HepG2 (cell line): ENCODE measurements at regions not wholly inside any gene's neighbourhood (a gene's known extent, or its start where the extent isn't known, plus 50 kb on each side); places are given as distances from the start of the nearest gene placed in this dataset.

ENCODE experiments used
- ATAC-seq: fragments of 200-7000 bp; cut with Tn5 transposase; 3 replicates; pipeline ENCODE4 v1.9.1; 2020; ENCODE audit warnings: mild to moderate bottlenecking, moderate library complexity
- BruUV-seq: library from RNA; stranded (reverse); fragments of 400-500 nt; replicated peaks from 2 replicates; lab custom pipeline; 2021; lab: Mats Ljungman, UMichigan
- CTCF ChIA-PET: fragments of 300-600 bp; formaldehyde crosslinking; extraction: SDS; loops from one replicate; lab custom pipeline; 2021; ENCODE audit warnings: low total read pairs, inconsistent platforms, low intra/inter-chr PET ratio; lab: Yijun Ruan, JAX
- POLR2A ChIA-PET: fragments of 350-600 bp; sonication (Branson Sonifier 250); formaldehyde crosslinking; loops from one replicate; lab custom pipeline; 2020; ENCODE audit warnings: antibody characterized with exemption, inconsistent platforms; lab: Yijun Ruan, JAX
- DNase-seq: peaks from one replicate; pipeline ENCODE4 v3.0.0-alpha.2; 2015; ENCODE audit warnings: low spot score
- FAIRE-seq: peaks from 3 replicates; lab custom pipeline; 2011; peaks lifted over from hg19 to GRCh38; lab: Jason Lieb, UNC
- H2AFZ ChIP-seq: one replicate; pipeline ENCODE4 v1.6.1; 2011; ENCODE audit warnings: low read length, inconsistent platforms
- H3K27ac ChIP-seq: fragments of 300-600 bp; 3 replicates; pipeline ENCODE4 v1.8.0; 2011; ENCODE audit warnings: mixed run types, mild to moderate bottlenecking, mixed read lengths, low read length, inconsistent platforms; ENCODE audit not compliant: insufficient read depth; ENCODE audit errors: extremely low read length
- H3K27me3 ChIP-seq, 2 experiments: fragments of 200-600 bp in 1 of 2; 2 replicates in 1 of 2; 3 replicates in 1 of 2; pipeline versions ENCODE4 v1.6.0 to v1.8.0; 2011; ENCODE audit warnings: low read length in 2 of 2, mild to moderate bottlenecking in 2 of 2, moderate library complexity in 2 of 2, inconsistent platforms in 1 of 2; ENCODE audit not compliant: insufficient read depth in 2 of 2, control insufficient read depth in 1 of 2
- H3K36me3 ChIP-seq, 2 experiments: fragments of 200-600 bp in 1 of 2; replicated peaks in 1 of 2; 2 replicates in 1 of 2; 3 replicates in 1 of 2; pipeline versions ENCODE4 v1.5.1 to v1.8.0; 2011; ENCODE audit warnings: low read length in 2 of 2, inconsistent platforms in 1 of 2; ENCODE audit not compliant: insufficient read depth in 2 of 2, control insufficient read depth in 1 of 2
- H3K4me1 ChIP-seq: 2 replicates; pipeline ENCODE4 v1.5.1; 2012; ENCODE audit warnings: low read length, inconsistent platforms; ENCODE audit not compliant: insufficient read depth
- H3K4me2 ChIP-seq: 2 replicates; pipeline ENCODE4 v1.6.0; 2011; ENCODE audit warnings: low read depth, low read length, inconsistent platforms
- H3K4me3 ChIP-seq, 3 experiments: fragments of 200-600 bp in 1 of 3; sonication (generic), shearing (Covaris generic) in 1 of 3; replicated peaks in 1 of 3; 2 replicates each; pipeline ENCODE4 v1.5.1; 2011 to 2016; ENCODE audit warnings: low read length in 3 of 3, inconsistent platforms in 2 of 3, low read depth in 2 of 3, mild to moderate bottlenecking in 2 of 3, control low read depth in 1 of 3, mixed read lengths in 1 of 3; ENCODE audit not compliant: insufficient read depth in 1 of 3
- H3K79me2 ChIP-seq: one replicate; pipeline ENCODE4 v1.6.1; 2011; ENCODE audit warnings: low read length, inconsistent platforms; ENCODE audit not compliant: insufficient read depth
- H3K9ac ChIP-seq: 2 replicates; pipeline ENCODE4 v1.6.0; 2011; ENCODE audit warnings: mild to moderate bottlenecking, low read depth, low read length, inconsistent platforms; ENCODE audit not compliant: insufficient read depth
- H3K9me3 ChIP-seq: 2 replicates; pipeline ENCODE4 v1.5.1; 2012; ENCODE audit warnings: mild to moderate bottlenecking, low read length
- H4K20me1 ChIP-seq: 2 replicates; pipeline ENCODE4 v1.6.0; 2011; ENCODE audit warnings: inconsistent platforms, mild to moderate bottlenecking, low read length, moderate library complexity; ENCODE audit not compliant: insufficient read depth
- ATF7-NPFF ChIP-seq: sonication (generic); formaldehyde crosslinking; IDR thresholded peaks from 2 replicates; pipeline ENCODE4 v1.8.1; 2023; ENCODE audit warnings: mild to moderate bottlenecking, low read depth, missing genetic modification reagents, moderate library complexity
- GMEB1 ChIP-seq: sonication (generic); formaldehyde crosslinking; IDR thresholded peaks from 2 replicates; pipeline ENCODE4 v1.5.1; 2020; ENCODE audit warnings: missing genetic modification reagents, mild to moderate bottlenecking, borderline replicate concordance
- MAFK ChIP-seq, 2 experiments: IDR thresholded peaks in 1 of 2; conservative IDR thresholded peaks in 1 of 2; 2 replicates each; pipeline ENCODE4 v1.6.1; 2011; ENCODE audit warnings: improper control_type of control experiment in 2 of 2, low read length in 2 of 2
- MEF2D ChIP-seq: sonication (generic); formaldehyde crosslinking; IDR thresholded peaks from 2 replicates; pipeline ENCODE4 v1.5.1; 2020; ENCODE audit warnings: mild to moderate bottlenecking, missing genetic modification reagents
- MTF1 ChIP-seq: sonication (generic); formaldehyde crosslinking; IDR thresholded peaks from 2 replicates; pipeline ENCODE4 v1.5.0; 2020; ENCODE audit warnings: missing genetic modification reagents
- NBN ChIP-seq: fragments of 450-650 bp; conservative IDR thresholded peaks from 2 replicates; pipeline ENCODE4 v1.6.1; 2017
- PAF1 ChIP-seq: IDR thresholded peaks from 2 replicates; pipeline ENCODE4 v1.6.1; 2016; ENCODE audit warnings: missing genetic modification reagents, missing compliant biosample characterization
- SETDB1 ChIP-seq: sonication (generic); formaldehyde crosslinking; IDR thresholded peaks from 2 replicates; pipeline ENCODE4 v1.5.1; 2020; ENCODE audit warnings: missing genetic modification reagents, mild to moderate bottlenecking, borderline replicate concordance
- SKI ChIP-seq: fragments of 450-650 bp; IDR thresholded peaks from one replicate; pipeline ENCODE4 v1.6.1; 2018; ENCODE audit warnings: mild to moderate bottlenecking; ENCODE audit not compliant: partially characterized antibody
- TAF1 ChIP-seq: sonication (generic); formaldehyde crosslinking; IDR thresholded peaks from 2 replicates; pipeline ENCODE4 v1.4.0; 2020; ENCODE audit warnings: missing genetic modification reagents
- THAP9 ChIP-seq: sonication (generic); formaldehyde crosslinking; IDR thresholded peaks from 2 replicates; pipeline ENCODE4; 2020; ENCODE audit warnings: missing genetic modification reagents, mild to moderate bottlenecking, borderline replicate concordance
- ZNF367 ChIP-seq: sonication (generic); formaldehyde crosslinking; IDR thresholded peaks from 2 replicates; pipeline ENCODE4 v1.4.0; 2020; ENCODE audit warnings: missing genetic modification reagents, borderline replicate concordance
- ZNF615 ChIP-seq: sonication (generic); formaldehyde crosslinking; IDR thresholded peaks from 2 replicates; pipeline ENCODE4 v1.5.0; 2020; ENCODE audit warnings: mild to moderate bottlenecking, missing genetic modification reagents, borderline replicate concordance
- ZNF660 ChIP-seq: sonication (generic); formaldehyde crosslinking; IDR thresholded peaks from 2 replicates; pipeline ENCODE4 v1.5.1; 2020; ENCODE audit warnings: mild to moderate bottlenecking, low read depth, missing genetic modification reagents, borderline replicate concordance
- WGBS: methylation state at CpG from one replicate; pipeline ENCODE4 v1.1.6; 2017; ENCODE audit warnings: low lambda C conversion rate; 5-methylcytosine and 5-hydroxymethylcytosine counted together
- in situ Hi-C: cut with HindIII; loops from 2 replicates; pipeline ENCODE4 v1.10.0; 2017; ENCODE audit warnings: low pct_unique_long_range_greater_than_20kb; ENCODE audit not compliant: extremely low pct_ligation_motif_present
- intact Hi-C: fragments of 100-400 bp; cut with micrococcal nuclease; formaldehyde crosslinking; loops from one replicate; pipeline ENCODE4 v1.10.0; 2022; ENCODE audit not compliant: unreplicated experiment
- TF ChIP-seq, protein P1 (sequence below): sonication (generic); formaldehyde crosslinking; IDR thresholded peaks from 2 replicates; pipeline ENCODE4 v1.5.0; 2020; ENCODE audit warnings: missing genetic modification reagents

- ChIA-PET CTCF (no interaction called here), POLR2A (no interaction called here)
- Histone ChIP-seq H3K9me3 (no peaks in the 10 kb centered on the region), H3K4me2 (no peak overlapping the region), H2AFZ (no peak overlapping the region), H3K27ac (no peak overlapping the region), H3K79me2 (no peaks in the 10 kb centered on the region), H3K9ac (no peak overlapping the region), H3K36me3 (no peaks in the 10 kb centered on the region), H3K4me3 (no peak overlapping the region), H4K20me1 (no peaks in the 10 kb centered on the region), H3K4me1 (no peaks in the 10 kb centered on the region), H3K27me3 (no peaks in the 10 kb centered on the region)
- BruUV-seq: no TSS peak
- no peak for ATAC-seq
- WGBS: 0% methylated on average over 1 of the region's 1 CpG
- intact Hi-C loops: no loop called here
- FAIRE-seq: no peak
- in situ Hi-C loops: no loop called here
- no peak for DNase-seq
- TF ChIP-seq MAFK (conservative IDR thresholded peaks at IDR 0.05 in 1 of 2, IDR thresholded peaks at IDR 0.05 in 1 of 2; ENCODE audit: low read length in 2 of 2): no peak
- no peak for TF ChIP-seq MTF1 (CRISPR knock-in tag)
Observed at GRCh38 chr9:71326360-71326759, 204.9 kb upstream of the TRPM3 start.

DNA sequence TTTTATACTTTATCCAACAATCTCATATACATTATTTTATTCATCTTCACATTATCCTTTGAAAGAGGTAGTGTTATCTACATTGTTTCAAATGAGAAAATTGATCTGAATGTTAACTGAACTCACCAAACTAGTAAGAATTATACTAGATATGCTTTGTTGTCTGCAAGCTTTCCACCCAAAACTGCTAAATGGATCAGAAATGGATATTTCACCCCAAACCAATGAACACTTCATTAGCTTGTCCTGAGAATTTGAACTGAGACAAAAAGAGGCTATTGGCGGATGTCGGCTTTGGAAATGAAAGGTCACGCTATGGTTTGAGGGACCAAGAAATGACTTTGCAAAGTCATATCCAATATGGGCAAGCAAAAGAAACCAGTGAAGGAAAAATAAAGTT lies 201.9 kb upstream of the TRPM3 start:
- BruUV-seq: no TSS peak
- no peak for TF ChIP-seq ATF7-NPFF (CRISPR knock-in tag)
- no peak for TF ChIP-seq ZNF615 (CRISPR knock-in tag)
- no peak for TF ChIP-seq GMEB1 (CRISPR knock-in tag)
- TF ChIP-seq SETDB1 (CRISPR knock-in tag): no peak
- TF ChIP-seq, protein P1, sequence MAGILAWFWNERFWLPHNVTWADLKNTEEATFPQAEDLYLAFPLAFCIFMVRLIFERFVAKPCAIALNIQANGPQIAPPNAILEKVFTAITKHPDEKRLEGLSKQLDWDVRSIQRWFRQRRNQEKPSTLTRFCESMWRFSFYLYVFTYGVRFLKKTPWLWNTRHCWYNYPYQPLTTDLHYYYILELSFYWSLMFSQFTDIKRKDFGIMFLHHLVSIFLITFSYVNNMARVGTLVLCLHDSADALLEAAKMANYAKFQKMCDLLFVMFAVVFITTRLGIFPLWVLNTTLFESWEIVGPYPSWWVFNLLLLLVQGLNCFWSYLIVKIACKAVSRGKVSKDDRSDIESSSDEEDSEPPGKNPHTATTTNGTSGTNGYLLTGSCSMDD (CRISPR knock-in tag): no peak
- no peak for TF ChIP-seq NBN
- no peak for TF ChIP-seq THAP9 (CRISPR knock-in tag)
- TF ChIP-seq TAF1 (CRISPR knock-in tag): no peak
- TF ChIP-seq SKI: no peak
- no peak for TF ChIP-seq MEF2D (CRISPR knock-in tag)
- no peak for TF ChIP-seq PAF1 (CRISPR knock-in tag)
- TF ChIP-seq ZNF660 (CRISPR knock-in tag): no peak
- TF ChIP-seq ZNF367 (CRISPR knock-in tag): no peak

More for the DNA sequence above, 201.9 kb upstream of the TRPM3 start:
- ChIA-PET CTCF (no interaction called here), POLR2A (no interaction called here)
- H3K27ac ChIP-seq: no peak overlapping the region
- no peaks in the 10 kb centered on the region for H3K79me2 ChIP-seq
- no peak for DNase-seq
- no peak overlapping the region for H3K4me2 ChIP-seq
- H3K9me3 ChIP-seq: no peaks in the 10 kb centered on the region
- no peak overlapping the region for H2AFZ ChIP-seq
- H3K4me1 ChIP-seq: no peaks in the 10 kb centered on the region
- intact Hi-C loops (no loop called here), in situ Hi-C loops (no loop called here)
- no peaks in the 10 kb centered on the region for H3K27me3 ChIP-seq
- 91% methylated on average over 3 of the region's 3 CpGs for WGBS
- no peaks in the 10 kb centered on the region for H3K36me3 ChIP-seq
- no peak overlapping the region for H3K9ac ChIP-seq
- H3K4me3 ChIP-seq: no peak overlapping the region
- no peaks in the 10 kb centered on the region for H4K20me1 ChIP-seq
- no peak for ATAC-seq
- no peak for FAIRE-seq
